ENCODE measurements at regions not wholly inside any gene's neighbourhood (a gene's known extent, or its start where the extent isn't known, plus 50 kb on each side); places are given as distances from the start of the nearest gene placed in this dataset.

- TF ChIP-seq CTCF (IDR thresholded peaks at IDR 0.05) (no peak), EZH2 (IDR thresholded peaks at IDR 0.05; ENCODE audit: borderline replicate concordance, insufficient read depth, low read depth, low read length, poor library complexity, severe bottlenecking) (no peak)
Measured at GRCh38 chr4:137129845-137130244, 402.4 kb downstream of the PCDH18 start.
